VCaP (cell line): ENCODE measurements at regions not wholly inside any gene's neighbourhood (a gene's known extent, or its start where the extent isn't known, plus 50 kb on each side); places are given as distances from the start of the nearest gene placed in this dataset.

ENCODE experiments used
- H3K27ac ChIP-seq: fragments of 450-650 bp; 2 replicates; pipeline ENCODE4 v1.5.1; 2017
- TF ChIP-seq, protein P1 (sequence below): fragments of 450-650 bp; conservative IDR thresholded peaks from 2 replicates; pipeline ENCODE4 v1.5.1; 2017; ENCODE audit warnings: mild to moderate bottlenecking, moderate library complexity

DNA sequence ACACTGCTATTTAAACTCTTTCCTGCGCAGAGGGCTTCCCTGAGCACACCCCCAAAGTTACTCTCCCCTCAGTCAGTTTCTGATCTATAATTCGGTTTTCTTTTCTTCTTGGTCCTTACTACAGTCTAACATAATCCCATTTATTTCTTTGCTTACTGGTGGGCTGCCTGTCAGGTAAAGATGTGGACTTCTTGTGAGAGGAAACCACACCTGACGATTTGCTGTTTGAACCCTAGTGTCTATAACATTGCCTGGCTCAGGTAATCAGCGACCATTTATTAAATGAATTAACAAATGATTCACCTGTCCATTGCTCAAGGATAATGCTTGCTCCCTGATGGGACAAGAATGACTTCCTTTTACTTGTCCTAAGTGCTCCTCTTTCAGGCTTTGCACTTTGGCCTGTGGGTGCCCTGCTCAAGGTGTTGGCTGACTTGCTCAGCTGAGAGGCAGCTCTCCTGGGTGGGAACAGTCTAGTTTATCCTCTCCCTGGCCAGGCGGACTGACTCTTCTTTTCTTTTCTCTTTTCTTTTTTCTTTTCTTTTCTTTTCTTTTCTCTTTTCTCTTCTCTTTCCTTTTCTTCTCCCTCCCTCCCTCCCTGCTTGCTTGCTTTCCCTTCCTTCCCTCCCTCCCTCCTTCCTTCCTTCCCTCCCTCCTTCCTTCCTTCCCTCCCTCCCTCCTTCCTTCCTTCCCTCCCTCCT, 233.1 kb downstream of the BCAS1 start:
- H3K27ac ChIP-seq: no peak overlapping the region

DNA sequence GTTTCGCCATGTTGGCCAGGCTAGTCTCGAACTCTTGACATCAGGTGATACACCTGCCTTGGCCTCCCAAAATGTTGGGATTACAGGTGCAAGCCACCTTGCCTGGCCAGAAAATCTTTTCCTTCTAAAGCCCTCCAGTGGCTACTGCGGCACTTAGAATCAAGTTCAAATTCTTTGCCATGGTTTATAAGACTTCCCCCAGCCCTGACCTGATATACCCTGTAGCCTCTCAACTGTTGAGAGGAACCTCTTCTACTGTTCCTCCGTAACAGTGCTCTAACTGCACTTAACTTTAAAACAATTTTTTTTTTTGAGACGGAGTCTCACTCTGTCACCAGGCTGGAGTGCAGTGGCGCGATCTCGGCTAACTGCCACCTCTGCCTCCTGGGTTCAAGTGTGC, 235.6 kb downstream of the BCAS1 start:
- H3K27ac ChIP-seq: no peak overlapping the region
- TF ChIP-seq, protein P1, sequence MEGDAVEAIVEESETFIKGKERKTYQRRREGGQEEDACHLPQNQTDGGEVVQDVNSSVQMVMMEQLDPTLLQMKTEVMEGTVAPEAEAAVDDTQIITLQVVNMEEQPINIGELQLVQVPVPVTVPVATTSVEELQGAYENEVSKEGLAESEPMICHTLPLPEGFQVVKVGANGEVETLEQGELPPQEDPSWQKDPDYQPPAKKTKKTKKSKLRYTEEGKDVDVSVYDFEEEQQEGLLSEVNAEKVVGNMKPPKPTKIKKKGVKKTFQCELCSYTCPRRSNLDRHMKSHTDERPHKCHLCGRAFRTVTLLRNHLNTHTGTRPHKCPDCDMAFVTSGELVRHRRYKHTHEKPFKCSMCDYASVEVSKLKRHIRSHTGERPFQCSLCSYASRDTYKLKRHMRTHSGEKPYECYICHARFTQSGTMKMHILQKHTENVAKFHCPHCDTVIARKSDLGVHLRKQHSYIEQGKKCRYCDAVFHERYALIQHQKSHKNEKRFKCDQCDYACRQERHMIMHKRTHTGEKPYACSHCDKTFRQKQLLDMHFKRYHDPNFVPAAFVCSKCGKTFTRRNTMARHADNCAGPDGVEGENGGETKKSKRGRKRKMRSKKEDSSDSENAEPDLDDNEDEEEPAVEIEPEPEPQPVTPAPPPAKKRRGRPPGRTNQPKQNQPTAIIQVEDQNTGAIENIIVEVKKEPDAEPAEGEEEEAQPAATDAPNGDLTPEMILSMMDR: no peak

More for the DNA sequence above, 233.1 kb downstream of the BCAS1 start:
- TF ChIP-seq, protein P1: no peak

DNA sequence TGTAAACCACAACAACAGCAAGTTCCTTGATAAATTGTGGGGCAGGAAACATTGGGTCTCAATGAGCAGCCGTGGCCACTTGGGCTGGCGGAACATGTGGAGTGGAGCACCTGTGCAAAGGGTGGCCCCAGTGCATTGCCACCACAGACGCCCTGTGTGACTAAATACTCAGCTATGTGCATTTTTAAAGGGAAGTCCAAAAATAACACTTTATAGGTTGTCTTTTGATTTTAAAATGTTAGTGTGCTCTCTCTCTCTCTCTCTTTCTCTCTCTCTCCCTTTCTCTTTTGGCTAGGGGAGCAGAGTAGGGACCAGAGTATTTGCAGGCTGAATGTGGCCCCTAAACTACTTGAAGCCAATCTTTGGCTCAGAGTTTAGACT, 236.3 kb downstream of the BCAS1 start:
- H3K27ac ChIP-seq: no peak overlapping the region
- TF ChIP-seq, protein P1: no peak

DNA sequence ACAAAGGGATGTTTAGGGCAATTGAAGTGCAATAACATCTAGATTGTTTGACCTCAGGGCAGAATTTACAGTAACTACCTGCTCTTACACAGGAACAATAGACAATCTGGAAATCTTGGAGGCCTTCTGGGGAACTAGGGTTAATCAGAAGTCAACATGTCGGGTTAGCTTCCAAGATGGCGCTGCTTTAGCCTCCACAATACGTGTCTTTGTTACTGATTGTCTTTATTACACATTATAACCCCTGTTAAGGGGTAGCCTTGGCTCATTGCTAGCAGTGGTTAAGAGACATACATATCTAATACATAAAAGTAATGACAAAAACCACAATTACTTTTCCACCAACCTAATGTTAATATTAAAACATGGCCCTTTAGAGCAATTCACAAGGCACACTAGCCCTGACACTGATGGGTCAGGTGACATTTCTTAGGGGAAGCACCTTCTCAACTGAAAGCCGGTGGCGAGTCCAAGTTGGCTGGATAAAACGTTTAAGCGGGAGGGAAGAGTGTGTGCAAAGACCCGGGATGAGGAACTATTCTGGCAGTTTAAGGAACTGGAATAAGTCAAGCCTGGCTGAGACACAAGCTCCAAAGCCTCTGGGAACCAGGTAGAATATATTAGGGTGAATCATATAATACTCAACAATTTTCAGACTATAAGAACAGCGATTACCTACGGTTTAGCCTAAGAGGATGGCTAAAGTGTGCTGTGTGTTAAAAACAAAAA, 236.9 kb downstream of the BCAS1 start:
- no peak overlapping the region for H3K27ac ChIP-seq

DNA sequence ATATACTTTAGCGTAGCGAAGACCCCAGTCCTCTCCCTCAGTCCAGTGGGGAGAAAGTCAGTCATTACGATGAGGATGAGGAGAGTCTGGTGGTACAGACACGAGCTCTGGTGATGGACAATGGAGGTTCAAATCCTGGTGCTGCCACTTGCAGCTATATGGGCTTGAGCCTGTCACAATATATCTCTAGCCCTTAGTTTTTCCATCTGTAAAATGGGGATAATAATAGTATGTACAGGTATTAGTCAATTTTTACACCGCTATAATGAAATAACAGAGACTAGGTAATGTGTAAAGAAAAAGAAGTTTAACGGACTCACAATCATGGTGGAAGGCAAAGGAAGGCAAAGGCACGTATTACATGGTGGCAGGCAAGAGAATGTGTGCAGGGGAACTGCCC, 237.9 kb downstream of the BCAS1 start:
- H3K27ac ChIP-seq: no peak overlapping the region
- TF ChIP-seq, protein P1: no peak

More for the DNA sequence above, 236.9 kb downstream of the BCAS1 start:
- TF ChIP-seq, protein P1: no peak

DNA sequence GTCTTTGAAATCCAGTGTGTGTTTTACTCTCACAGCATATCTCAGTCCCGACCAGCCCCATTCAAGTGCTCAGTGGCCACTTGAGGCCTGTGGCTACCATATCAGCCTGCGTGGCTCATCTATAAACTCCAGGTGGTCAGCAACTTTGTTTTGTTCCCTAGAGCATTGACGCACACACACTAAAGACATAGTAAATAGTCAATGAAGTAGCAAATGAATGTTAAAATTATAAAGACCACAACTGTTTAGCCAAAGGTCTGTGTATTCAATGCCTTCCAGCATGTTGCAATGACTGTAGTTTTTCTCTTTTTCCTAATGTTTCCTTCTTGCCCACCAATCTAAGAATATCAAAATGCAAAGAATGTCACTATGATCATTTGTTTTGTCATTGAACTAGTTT, 238.2 kb upstream of the ZNF217 start:
- H3K27ac ChIP-seq: no peak overlapping the region
- TF ChIP-seq, protein P1: no peak

DNA sequence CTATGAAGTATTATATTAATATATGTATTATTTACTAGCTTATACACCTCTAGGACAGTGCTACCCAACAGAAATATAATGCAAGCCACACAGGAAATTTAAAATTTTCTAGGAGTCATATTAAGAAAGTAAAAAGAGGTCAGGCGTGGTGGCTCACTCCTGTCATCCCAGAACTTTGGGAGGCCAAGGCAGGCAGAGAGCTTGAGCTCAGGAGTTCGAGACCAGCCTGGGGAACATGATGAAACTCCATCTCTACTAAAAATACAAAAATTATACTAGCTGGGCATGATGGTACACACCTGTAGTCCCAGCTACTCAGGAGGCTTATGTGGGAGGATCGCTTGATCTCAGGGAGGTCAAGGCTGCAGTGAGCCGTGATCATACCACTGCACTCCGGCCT, 237.6 kb upstream of the ZNF217 start:
- TF ChIP-seq, protein P1: no peak
- no peak overlapping the region for H3K27ac ChIP-seq
